Neural progenitor cell (in vitro differentiated cells): ENCODE measurements at regions not wholly inside any gene's neighbourhood (a gene's known extent, or its start where the extent isn't known, plus 50 kb on each side); places are given as distances from the start of the nearest gene placed in this dataset.

Source experiments
- CTCF ChIP-seq: fragments of 200-600 bp; sonication (generic); IDR thresholded peaks from 2 replicates; pipeline ENCODE4 v1.5.1; 2017; ENCODE audit warnings: antibody characterized with exemption, mild to moderate bottlenecking
- EZH2 ChIP-seq: fragments of 200-600 bp; sonication (generic); IDR thresholded peaks from 2 replicates; pipeline ENCODE4 v1.6.1; 2017; ENCODE audit warnings: antibody characterized with exemption, mild to moderate bottlenecking, moderate library complexity

- TF ChIP-seq EZH2: no peak
- no peak for TF ChIP-seq CTCF
Measured at GRCh38 chrX:25198253-25198652, 182.5 kb upstream of the ARX start.
